Neural progenitor cell (in vitro differentiated cells): ENCODE measurements at regions not wholly inside any gene's neighbourhood (a gene's known extent, or its start where the extent isn't known, plus 50 kb on each side); places are given as distances from the start of the nearest gene placed in this dataset.

Experiments used
- DNase-seq: peaks from one replicate; pipeline ENCODE4 v3.0.0-alpha.2; 2016; ENCODE audit warnings: low spot score
- H2AFZ ChIP-seq: fragments of 200-600 bp; sonication (generic); replicated peaks from 2 replicates; pipeline ENCODE4 v1.6.1; 2016; ENCODE audit warnings: antibody characterized with exemption
- H3F3A ChIP-seq: fragments of 200-600 bp; sonication (generic); 2 replicates; pipeline ENCODE4 v1.6.1; 2016; ENCODE audit warnings: antibody characterized with exemption, low read depth
- H3K27ac ChIP-seq: fragments of 200-600 bp; sonication (generic); 2 replicates; pipeline ENCODE4 v1.5.1; 2016; ENCODE audit warnings: mild to moderate bottlenecking
- H3K27me3 ChIP-seq: fragments of 200-600 bp; sonication (generic); 2 replicates; pipeline ENCODE4 v1.6.1; 2016; ENCODE audit warnings: mild to moderate bottlenecking, moderate library complexity
- H3K36me3 ChIP-seq: fragments of 200-600 bp; sonication (generic); 2 replicates; pipeline ENCODE4 v1.5.1; 2016
- H3K4me1 ChIP-seq: fragments of 200-600 bp; sonication (generic); 2 replicates; pipeline ENCODE4 v1.6.1; 2016; ENCODE audit warnings: mixed run types
- H3K4me2 ChIP-seq: fragments of 200-600 bp; sonication (generic); 2 replicates; pipeline ENCODE4 v1.6.1; 2016
- H3K4me3 ChIP-seq: fragments of 200-600 bp; sonication (generic); 2 replicates; pipeline ENCODE4 v1.5.1; 2016
- H3K79me2 ChIP-seq: fragments of 200-600 bp; sonication (generic); 2 replicates; pipeline ENCODE4 v1.6.1; 2016; ENCODE audit warnings: low read depth
- H3K9ac ChIP-seq: fragments of 200-600 bp; sonication (generic); 2 replicates; pipeline ENCODE4 v1.6.1; 2016
- H3K9me3 ChIP-seq: fragments of 200-600 bp; sonication (generic); 2 replicates; pipeline ENCODE4 v1.5.1; 2016; ENCODE audit warnings: low read depth
- H4K20me1 ChIP-seq: fragments of 200-600 bp; sonication (generic); 2 replicates; pipeline ENCODE4 v1.6.1; 2016; ENCODE audit warnings: low read depth
- H3K27ac Mint-ChIP-seq: 3 replicates; pipeline ENCODE4 v1.8.0; 2021; ENCODE audit warnings: mixed read lengths
- H3K27me3 Mint-ChIP-seq: 2 replicates; pipeline ENCODE4 v1.8.0; 2022; ENCODE audit warnings: low read depth, mild to moderate bottlenecking, inconsistent platforms, moderate library complexity, mixed read lengths; ENCODE audit not compliant: insufficient read depth
- H3K36me3 Mint-ChIP-seq: 3 replicates; pipeline ENCODE4 v1.8.0; 2021; ENCODE audit warnings: mixed read lengths
- H3K4me1 Mint-ChIP-seq: 3 replicates; pipeline ENCODE4 v1.8.0; 2021; ENCODE audit warnings: mixed read lengths
- H3K4me3 Mint-ChIP-seq: 3 replicates; pipeline ENCODE4 v1.8.0; 2021; ENCODE audit warnings: mild to moderate bottlenecking, moderate library complexity, mixed read lengths
- H3K9me3 Mint-ChIP-seq: 3 replicates; pipeline ENCODE4 v1.8.0; 2020; ENCODE audit warnings: mixed read lengths
- CTCF ChIP-seq: fragments of 200-600 bp; sonication (generic); IDR thresholded peaks from 2 replicates; pipeline ENCODE4 v1.5.1; 2017; ENCODE audit warnings: antibody characterized with exemption, mild to moderate bottlenecking
- EZH2 ChIP-seq: fragments of 200-600 bp; sonication (generic); IDR thresholded peaks from 2 replicates; pipeline ENCODE4 v1.6.1; 2017; ENCODE audit warnings: antibody characterized with exemption, mild to moderate bottlenecking, moderate library complexity
- EZH2phosphoT487 ChIP-seq: fragments of 200-600 bp; sonication (generic); IDR thresholded peaks from 2 replicates; pipeline ENCODE4 v1.6.1; 2017; ENCODE audit warnings: antibody characterized with exemption

GRCh38 chr17:13413001-13413400 lies 188.7 kb downstream of the HS3ST3A1 start:
- TF ChIP-seq CTCF (no peak), EZH2 (no peak), EZH2phosphoT487 (no peak)
- Histone ChIP-seq H3K9me3 (no peaks in the 10 kb centered on the region), H3K9ac (no peak overlapping the region), H3K36me3 (no peaks in the 10 kb centered on the region), H4K20me1 (no peaks in the 10 kb centered on the region), H3K79me2 (no peaks in the 10 kb centered on the region), H3K4me1 (no peaks in the 10 kb centered on the region), H3K4me2 (no peak overlapping the region), H2AFZ (no peak overlapping the region), H3K4me3 (no peak overlapping the region), H3F3A (no peaks in the 10 kb centered on the region), H3K27me3 (no peaks in the 10 kb centered on the region), H3K27ac (no peak overlapping the region)
- no peak for DNase-seq
- H3K4me1 Mint-ChIP-seq = no peaks in the 10 kb centered on the region
- H3K27me3 Mint-ChIP-seq = peaks cover 2% of the 10 kb centered on the region
- no peak overlapping the region for H3K4me3 Mint-ChIP-seq
- no peaks in the 10 kb centered on the region for H3K36me3 Mint-ChIP-seq
- H3K9me3 Mint-ChIP-seq = no peaks in the 10 kb centered on the region
- no peak overlapping the region for H3K27ac Mint-ChIP-seq

- H3K4me1 ChIP-seq = no peaks in the 10 kb centered on the region
- H3K27ac Mint-ChIP-seq = no peak overlapping the region
- no peaks in the 10 kb centered on the region for H3K36me3 ChIP-seq
- no peaks in the 10 kb centered on the region for H3F3A ChIP-seq
- H3K27me3 Mint-ChIP-seq = no peaks in the 10 kb centered on the region
- no peaks in the 10 kb centered on the region for H3K79me2 ChIP-seq
- no peaks in the 10 kb centered on the region for H3K9me3 ChIP-seq
- no peaks in the 10 kb centered on the region for H3K36me3 Mint-ChIP-seq
- TF ChIP-seq EZH2 (no peak), CTCF (no peak), EZH2phosphoT487 (no peak)
- H4K20me1 ChIP-seq = no peaks in the 10 kb centered on the region
- H3K4me3 ChIP-seq = no peak overlapping the region
- H3K9me3 Mint-ChIP-seq = no peaks in the 10 kb centered on the region
- H3K4me2 ChIP-seq = no peak overlapping the region
- no peak overlapping the region for H2AFZ ChIP-seq
- H3K4me3 Mint-ChIP-seq = no peak overlapping the region
- no peaks in the 10 kb centered on the region for H3K4me1 Mint-ChIP-seq
- H3K27me3 ChIP-seq = no peaks in the 10 kb centered on the region
- H3K9ac ChIP-seq = no peak overlapping the region
- no peak overlapping the region for H3K27ac ChIP-seq
- no peak for DNase-seq
Measured at GRCh38 chr17:13410874-13411273, 190.9 kb downstream of the HS3ST3A1 start.

- no peaks in the 10 kb centered on the region for H3K4me1 ChIP-seq
- no peaks in the 10 kb centered on the region for H3F3A ChIP-seq
- H3K9me3 ChIP-seq = no peaks in the 10 kb centered on the region
- Mint-ChIP-seq H3K4me1 (no peaks in the 10 kb centered on the region), H3K9me3 (no peaks in the 10 kb centered on the region), H3K27me3 (no peaks in the 10 kb centered on the region), H3K4me3 (no peak overlapping the region), H3K36me3 (no peaks in the 10 kb centered on the region), H3K27ac (no peak overlapping the region)
- no peak overlapping the region for H3K4me2 ChIP-seq
- H3K36me3 ChIP-seq = no peaks in the 10 kb centered on the region
- TF ChIP-seq EZH2phosphoT487 (no peak), EZH2 (no peak), CTCF (no peak)
- no peaks in the 10 kb centered on the region for H4K20me1 ChIP-seq
- no peak overlapping the region for H3K9ac ChIP-seq
- H2AFZ ChIP-seq = no peak overlapping the region
- no peak overlapping the region for H3K4me3 ChIP-seq
- no peaks in the 10 kb centered on the region for H3K79me2 ChIP-seq
- no peak for DNase-seq
- H3K27ac ChIP-seq = no peak overlapping the region
- no peaks in the 10 kb centered on the region for H3K27me3 ChIP-seq
Measured at GRCh38 chr17:13410214-13410613, 191.5 kb downstream of the HS3ST3A1 start.

GRCh38 chr17:13409455-13409854 lies 192.3 kb downstream of the HS3ST3A1 start:
- no peaks in the 10 kb centered on the region for H3F3A ChIP-seq
- H3K4me3 ChIP-seq = no peak overlapping the region
- no peaks in the 10 kb centered on the region for H3K36me3 Mint-ChIP-seq
- no peak overlapping the region for H3K4me2 ChIP-seq
- no peak for DNase-seq
- no peaks in the 10 kb centered on the region for H3K36me3 ChIP-seq
- no peak overlapping the region for H3K27ac ChIP-seq
- H3K4me3 Mint-ChIP-seq = no peak overlapping the region
- H3K79me2 ChIP-seq = no peaks in the 10 kb centered on the region
- no peaks in the 10 kb centered on the region for H4K20me1 ChIP-seq
- H3K9ac ChIP-seq = no peak overlapping the region
- TF ChIP-seq EZH2 (no peak), EZH2phosphoT487 (no peak), CTCF (no peak)
- H2AFZ ChIP-seq = no peak overlapping the region
- no peaks in the 10 kb centered on the region for H3K9me3 Mint-ChIP-seq
- no peak overlapping the region for H3K27ac Mint-ChIP-seq
- H3K4me1 ChIP-seq = peaks cover 5% of the 10 kb centered on the region
- H3K27me3 ChIP-seq = no peaks in the 10 kb centered on the region
- H3K9me3 ChIP-seq = no peaks in the 10 kb centered on the region
- peaks cover 3% of the 10 kb centered on the region for H3K4me1 Mint-ChIP-seq
- H3K27me3 Mint-ChIP-seq = no peaks in the 10 kb centered on the region
